Activated T-cell treated with anti-CD3 and anti-CD28 coated beads, Interleukin-2, amount 50 U/mL, for 4 hours (primary cell): ENCODE measurements at regions not wholly inside any gene's neighbourhood (a gene's known extent, or its start where the extent isn't known, plus 50 kb on each side); places are given as distances from the start of the nearest gene placed in this dataset.
"Not testable (repeated sequence)": the region's sequence is repeated elsewhere in the genome, so short reads cannot be mapped to it uniquely, and the experiment has no call there.

Experiments
- ATAC-seq, 2 donors: fragments of 200-7000 bp; cut with Tn5 transposase; one replicate each; pipeline ENCODE4 v1.10.0; 2021
- DNase-seq: peaks from one replicate; pipeline ENCODE4 v3.0.0-alpha.2; 2020
- H3K27me3 Mint-ChIP-seq: one replicate; pipeline ENCODE4 v1.8.0; 2021; ENCODE audit warnings: low read depth, mixed read lengths
- H3K36me3 Mint-ChIP-seq: one replicate; pipeline ENCODE4 v1.8.0; 2022; ENCODE audit warnings: mixed read lengths; ENCODE audit not compliant: insufficient read depth
- H3K4me1 Mint-ChIP-seq: one replicate; pipeline ENCODE4 v1.8.0; 2021; ENCODE audit warnings: low read depth, mixed read lengths
- H3K4me3 Mint-ChIP-seq: one replicate; pipeline ENCODE4 v1.8.0; 2021; ENCODE audit warnings: mild to moderate bottlenecking, moderate library complexity, mixed read lengths
- H3K9me3 Mint-ChIP-seq: one replicate; pipeline ENCODE4 v1.8.0; 2021; ENCODE audit warnings: mixed read lengths

DNA sequence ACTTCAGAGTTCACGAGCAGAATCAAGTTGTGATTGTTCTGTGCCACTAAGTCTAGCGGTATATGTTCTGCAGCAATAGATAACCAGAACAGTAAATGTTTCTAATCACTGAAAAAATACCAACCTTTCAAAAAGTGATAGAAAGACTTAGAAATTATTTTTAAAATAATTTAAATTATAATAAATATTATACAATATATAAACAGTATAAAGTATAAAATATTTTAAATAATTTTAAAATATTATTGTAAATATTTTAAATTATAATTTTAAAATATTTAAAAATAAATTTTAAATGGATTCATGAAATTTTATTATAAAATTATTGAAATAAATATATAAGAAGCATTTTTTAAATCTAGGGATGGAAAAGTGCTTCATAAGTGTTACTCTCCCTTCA lies 126.3 kb upstream of the ID2 start:
- Mint-ChIP-seq H3K4me1 (peaks cover 12% of the 10 kb centered on the region), H3K9me3 (peaks cover 20% of the 10 kb centered on the region), H3K27me3 (no peaks in the 10 kb centered on the region), H3K4me3 (no peak overlapping the region), H3K36me3 (no peaks in the 10 kb centered on the region)
- DNase-seq, result no peak
- ATAC-seq, result no peak

GRCh38 chr2:8558096-8558495 lies 123.8 kb upstream of the ID2 start:
- DNase-seq (no peak), ATAC-seq (no peak)
- H3K4me1 Mint-ChIP-seq, result no peaks in the 10 kb centered on the region
- H3K9me3 Mint-ChIP-seq, result peaks cover 33% of the 10 kb centered on the region
- no peak overlapping the region for H3K4me3 Mint-ChIP-seq
- no peaks in the 10 kb centered on the region for H3K36me3 Mint-ChIP-seq
- no peaks in the 10 kb centered on the region for H3K27me3 Mint-ChIP-seq

DNA sequence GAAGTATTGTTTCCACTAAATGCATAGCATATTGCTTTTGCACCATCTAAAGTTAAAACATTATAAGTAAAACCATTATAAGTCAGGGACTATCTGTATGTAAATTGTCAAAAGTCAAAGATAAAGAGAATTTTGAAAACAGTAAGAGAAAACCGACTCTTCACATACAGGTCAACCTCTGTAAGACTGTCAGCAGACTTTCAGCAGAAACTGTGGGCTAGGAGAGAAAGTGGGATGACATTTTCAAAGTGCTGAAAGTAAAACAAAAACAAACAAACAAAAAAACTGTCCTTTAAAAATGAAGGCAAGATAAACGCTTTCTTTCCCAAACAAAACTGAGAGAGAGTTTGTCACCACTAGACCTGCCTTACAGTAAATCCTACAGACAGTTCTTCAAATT lies 122.9 kb upstream of the ID2 start:
- ATAC-seq (no peak), DNase-seq (no peak)
- H3K36me3 Mint-ChIP-seq, result no peaks in the 10 kb centered on the region
- H3K4me3 Mint-ChIP-seq, result no peak overlapping the region
- no peaks in the 10 kb centered on the region for H3K27me3 Mint-ChIP-seq
- peaks cover 33% of the 10 kb centered on the region for H3K9me3 Mint-ChIP-seq
- H3K4me1 Mint-ChIP-seq, result no peaks in the 10 kb centered on the region

GRCh38 chr2:8559805-8560204 lies 122.1 kb upstream of the ID2 start:
- Mint-ChIP-seq H3K4me1 (peaks cover 4% of the 10 kb centered on the region), H3K27me3 (no peaks in the 10 kb centered on the region), H3K9me3 (peaks cover 33% of the 10 kb centered on the region), H3K36me3 (no peaks in the 10 kb centered on the region), H3K4me3 (no peak overlapping the region)
- DNase-seq (no peak), ATAC-seq (no peak)

DNA sequence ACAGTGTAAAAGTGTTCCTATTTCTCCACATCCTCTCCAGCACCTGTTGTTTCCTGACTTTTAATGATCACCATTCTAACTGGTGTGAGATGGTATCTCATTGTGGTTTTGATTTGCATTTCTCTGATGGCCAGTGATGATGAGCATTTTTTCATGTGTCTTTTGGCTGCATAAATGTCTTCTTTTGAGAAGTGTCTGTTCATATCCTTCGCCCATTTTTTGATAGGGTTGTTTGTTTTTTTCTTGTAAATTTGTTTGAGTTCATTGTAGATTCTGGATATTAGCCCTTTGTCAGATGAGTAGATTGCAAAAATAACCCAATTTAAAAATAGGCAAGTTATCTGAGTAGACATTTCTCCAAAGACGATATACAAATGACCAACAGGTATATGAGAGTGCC lies 120.2 kb upstream of the ID2 start:
- not testable (repeated sequence) for H3K36me3 Mint-ChIP-seq, H3K27me3 Mint-ChIP-seq, H3K4me1 Mint-ChIP-seq, H3K4me3 Mint-ChIP-seq, DNase-seq, ATAC-seq
- H3K9me3 Mint-ChIP-seq, result peaks cover 33% of the 10 kb centered on the region

DNA sequence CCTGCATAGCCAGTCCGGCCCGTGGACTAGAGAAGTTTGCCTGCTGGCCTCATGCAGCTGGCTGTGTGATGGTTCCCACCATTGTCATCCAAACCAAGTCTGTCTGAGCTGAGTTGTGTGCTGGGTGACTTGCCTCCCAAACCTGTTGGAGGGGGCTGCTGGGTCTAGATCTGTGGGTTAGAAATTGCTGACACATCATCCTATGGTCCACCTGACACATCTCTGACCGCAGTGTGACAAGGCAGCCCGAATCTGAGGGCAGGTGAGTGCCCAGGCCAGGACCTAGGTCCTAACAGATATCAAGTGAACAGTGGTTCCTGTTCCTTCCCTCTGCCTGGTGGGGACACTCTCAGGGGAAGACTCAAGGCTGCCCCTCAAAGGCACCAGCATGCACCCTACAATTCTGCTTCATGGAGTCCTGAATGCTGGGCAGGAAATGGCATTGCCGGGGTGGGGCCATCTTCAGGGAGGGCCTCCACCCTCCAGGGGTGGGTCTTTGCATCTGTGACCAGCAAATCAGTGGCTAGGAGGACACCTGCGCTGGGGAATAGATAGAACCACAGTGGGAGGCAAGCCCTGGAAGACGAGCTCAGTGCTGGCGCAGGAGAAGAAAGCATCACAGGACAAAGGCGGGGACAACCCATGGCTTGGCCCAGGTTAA lies 117.9 kb upstream of the ID2 start:
- H3K36me3 Mint-ChIP-seq, result no peaks in the 10 kb centered on the region
- peaks cover 24% of the 10 kb centered on the region for H3K9me3 Mint-ChIP-seq
- DNase-seq (no peak), ATAC-seq (no peak)
- H3K4me3 Mint-ChIP-seq, result no peak overlapping the region
- peaks cover 4% of the 10 kb centered on the region for H3K4me1 Mint-ChIP-seq
- no peaks in the 10 kb centered on the region for H3K27me3 Mint-ChIP-seq

DNA sequence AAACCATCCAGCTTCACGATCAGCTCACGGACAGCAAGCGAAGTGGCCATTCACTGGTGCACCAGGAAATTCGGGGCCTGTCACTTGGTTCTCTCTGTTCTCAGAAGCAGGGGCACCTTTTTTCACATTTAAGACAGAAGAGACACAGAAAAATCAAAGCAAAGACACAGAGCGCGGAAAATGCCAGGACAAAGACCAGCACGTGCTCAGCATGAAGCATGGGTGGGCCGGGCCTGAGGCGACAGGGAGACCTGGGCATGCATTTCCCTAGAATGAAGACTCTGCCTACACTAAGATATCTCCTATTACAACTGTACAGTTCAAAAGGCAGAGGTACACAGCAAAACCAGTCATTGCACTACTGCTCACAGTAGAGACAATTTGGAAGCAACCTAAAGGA lies 117.4 kb upstream of the ID2 start:
- no peak for ATAC-seq
- DNase-seq, result no peak
- Mint-ChIP-seq H3K9me3 (peaks cover 21% of the 10 kb centered on the region), H3K27me3 (no peaks in the 10 kb centered on the region), H3K4me1 (peaks cover 4% of the 10 kb centered on the region), H3K36me3 (no peaks in the 10 kb centered on the region), H3K4me3 (no peak overlapping the region)

GRCh38 chr2:8565399-8566154 lies 116.3 kb upstream of the ID2 start:
- H3K4me3 Mint-ChIP-seq, result no peak overlapping the region
- ATAC-seq (no peak), DNase-seq (no peak)
- H3K4me1 Mint-ChIP-seq, result peaks cover 4% of the 10 kb centered on the region
- no peaks in the 10 kb centered on the region for H3K36me3 Mint-ChIP-seq
- H3K27me3 Mint-ChIP-seq, result no peaks in the 10 kb centered on the region
- peaks cover 12% of the 10 kb centered on the region for H3K9me3 Mint-ChIP-seq

- no peaks in the 10 kb centered on the region for H3K36me3 Mint-ChIP-seq
- H3K9me3 Mint-ChIP-seq, result peaks cover 9% of the 10 kb centered on the region
- H3K4me1 Mint-ChIP-seq, result peaks cover 4% of the 10 kb centered on the region
- ATAC-seq (no peak), DNase-seq (no peak)
- H3K4me3 Mint-ChIP-seq, result no peak overlapping the region
- no peaks in the 10 kb centered on the region for H3K27me3 Mint-ChIP-seq
Measured at GRCh38 chr2:8566155-8566670, 115.6 kb upstream of the ID2 start.

- DNase-seq, result no peak
- H3K4me3 Mint-ChIP-seq, result no peak overlapping the region
- H3K4me1 Mint-ChIP-seq, result peaks cover 4% of the 10 kb centered on the region
- H3K9me3 Mint-ChIP-seq, result peaks cover 8% of the 10 kb centered on the region
- no peaks in the 10 kb centered on the region for H3K27me3 Mint-ChIP-seq
- ATAC-seq, result no peak
- no peaks in the 10 kb centered on the region for H3K36me3 Mint-ChIP-seq
Measured at GRCh38 chr2:8566774-8567468, 114.9 kb upstream of the ID2 start.

DNA sequence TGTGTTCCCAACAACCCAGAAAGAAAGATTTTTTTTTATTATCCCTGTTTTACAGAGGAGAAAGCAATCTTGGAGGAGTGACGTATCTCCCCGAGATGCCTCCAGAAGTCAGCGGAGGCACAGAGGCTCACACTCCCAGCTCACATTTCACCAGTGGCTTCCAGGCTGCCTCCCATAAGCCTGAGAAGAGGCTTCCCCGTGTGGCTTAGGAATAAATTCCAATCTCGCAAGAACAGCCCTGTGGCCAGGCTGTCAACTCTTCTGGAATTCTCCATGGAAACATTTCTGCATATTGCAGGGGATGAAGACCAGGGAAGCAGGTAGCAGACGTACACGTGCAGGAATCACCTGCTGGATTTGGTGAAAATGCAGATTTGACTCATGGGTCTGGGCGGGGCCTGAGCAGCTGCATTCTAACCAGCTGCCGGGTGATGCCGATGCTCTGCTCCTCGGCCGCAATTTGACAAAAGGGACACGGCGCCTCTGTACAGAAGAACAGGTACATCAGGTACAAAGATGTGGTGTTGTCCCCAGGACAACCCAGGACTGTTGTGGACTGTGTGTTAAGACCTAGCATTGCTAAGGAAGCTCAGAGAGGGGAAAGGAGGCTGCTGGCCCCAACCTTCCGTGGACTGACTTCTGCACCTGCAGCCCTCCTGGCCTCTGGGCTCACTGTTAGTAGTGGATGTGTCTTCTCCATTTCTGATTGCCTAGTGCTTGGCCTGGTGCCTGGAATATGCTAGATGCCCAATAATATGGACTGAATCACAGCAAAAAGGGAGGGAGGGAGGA lies 114.2 kb upstream of the ID2 start:
- no peak for DNase-seq
- Mint-ChIP-seq H3K9me3 (peaks cover under 1% of the 10 kb centered on the region), H3K27me3 (no peaks in the 10 kb centered on the region), H3K4me3 (no peak overlapping the region), H3K4me1 (peaks cover 4% of the 10 kb centered on the region), H3K36me3 (no peaks in the 10 kb centered on the region)
- ATAC-seq, result no peak

DNA sequence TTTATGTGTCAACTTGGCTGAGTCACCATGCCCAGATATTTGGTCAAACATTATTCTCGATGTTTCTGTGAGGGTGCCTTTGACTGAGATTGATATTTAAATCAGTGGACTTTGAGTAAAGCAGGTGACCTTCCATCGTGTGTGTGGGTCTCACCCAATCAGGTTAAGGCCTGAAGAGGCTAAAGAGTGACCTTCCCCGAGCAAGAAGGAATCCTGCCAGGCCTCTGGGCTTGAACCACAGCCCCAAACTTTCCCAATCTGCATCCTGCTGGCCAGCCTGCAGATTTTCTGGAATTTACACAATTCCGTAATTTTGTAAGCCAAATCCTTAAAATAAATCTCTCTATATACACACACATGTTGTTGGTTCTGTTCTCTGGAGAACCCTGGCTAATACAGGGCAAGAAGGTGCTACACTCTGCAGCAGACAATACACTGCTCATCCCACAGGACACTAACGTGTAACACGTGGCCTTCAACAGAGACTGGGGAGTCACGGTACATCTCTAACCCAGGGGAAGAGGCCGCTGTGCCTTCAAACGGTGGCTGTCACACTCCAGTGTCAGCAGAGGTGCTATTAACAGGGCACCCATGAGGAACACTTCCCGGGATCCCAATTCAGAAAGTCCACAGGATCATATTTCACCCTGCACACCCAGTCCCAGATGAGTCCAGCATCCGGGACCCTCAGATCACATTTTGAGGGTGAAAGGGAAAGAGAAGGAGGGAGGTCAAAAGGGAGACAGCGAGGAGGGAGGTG lies 113.1 kb upstream of the ID2 start:
- Mint-ChIP-seq H3K36me3 (no peaks in the 10 kb centered on the region), H3K27me3 (no peaks in the 10 kb centered on the region), H3K9me3 (no peaks in the 10 kb centered on the region), H3K4me3 (no peak overlapping the region), H3K4me1 (peaks cover 4% of the 10 kb centered on the region)
- no peak for ATAC-seq
- DNase-seq, result no peak

- H3K4me3 Mint-ChIP-seq, result no peak overlapping the region
- ATAC-seq, result no peak
- no peak for DNase-seq
- no peaks in the 10 kb centered on the region for H3K36me3 Mint-ChIP-seq
- H3K9me3 Mint-ChIP-seq, result no peaks in the 10 kb centered on the region
- peaks cover 5% of the 10 kb centered on the region for H3K4me1 Mint-ChIP-seq
- no peaks in the 10 kb centered on the region for H3K27me3 Mint-ChIP-seq
Measured at GRCh38 chr2:8569332-8569930, 112.4 kb upstream of the ID2 start.
